GM18520 (cell line): ENCODE measurements at regions not wholly inside any gene's neighbourhood (a gene's known extent, or its start where the extent isn't known, plus 50 kb on each side); places are given as distances from the start of the nearest gene placed in this dataset.

Source experiments
- ATAC-seq: cut with Tn5 transposase; IDR thresholded peaks from one replicate; pipeline ENCODE4 v1.9.1; 2021; ENCODE audit not compliant: unreplicated experiment

- no peak for ATAC-seq
These were observed 285.6 kb upstream of the TPM1 start for GRCh38 chr15:62756995-62757360.

- no peak for ATAC-seq
These were observed 285.0 kb upstream of the TPM1 start for GRCh38 chr15:62757535-62757934.

GRCh38 chr15:62758126-62758951 is 284.2 kb upstream of the TPM1 start:
- ATAC-seq = no peak

GRCh38 chr15:62758952-62759349 is 283.6 kb upstream of the TPM1 start:
- no peak for ATAC-seq

- ATAC-seq = no peak
These were observed 282.0 kb upstream of the TPM1 start for GRCh38 chr15:62760538-62760937.

GRCh38 chr15:62765916-62766315 is 276.6 kb upstream of the TPM1 start:
- no peak for ATAC-seq

- ATAC-seq = no peak
These were observed 275.9 kb upstream of the TPM1 start for GRCh38 chr15:62766599-62766998.

GRCh38 chr15:62769604-62770003 is 272.9 kb upstream of the TPM1 start:
- ATAC-seq = no peak

GRCh38 chr15:62770111-62770660 is 272.4 kb upstream of the TPM1 start:
- no peak for ATAC-seq

GRCh38 chr15:62770752-62771151 is 271.8 kb upstream of the TPM1 start:
- no peak for ATAC-seq

GRCh38 chr15:62771234-62771633 is 271.3 kb upstream of the TPM1 start:
- ATAC-seq = no peak

- ATAC-seq = no peak
These were observed 269.0 kb upstream of the TPM1 start for GRCh38 chr15:62773369-62774165.

GRCh38 chr15:62775932-62776331 is 266.6 kb upstream of the TPM1 start:
- ATAC-seq = no peak

GRCh38 chr15:62777671-62778070 is 264.9 kb upstream of the TPM1 start:
- ATAC-seq = no peak

- no peak for ATAC-seq
These were observed 263.3 kb upstream of the TPM1 start for GRCh38 chr15:62779036-62779770.

GRCh38 chr15:62779899-62780298 is 262.6 kb upstream of the TPM1 start:
- ATAC-seq = no peak

GRCh38 chr15:62781081-62781497 is 261.5 kb upstream of the TPM1 start:
- ATAC-seq = no peak

- no peak for ATAC-seq
These were observed 260.3 kb upstream of the TPM1 start for GRCh38 chr15:62782071-62782841.

- no peak for ATAC-seq
These were observed 259.7 kb upstream of the TPM1 start for GRCh38 chr15:62782896-62783295.

GRCh38 chr15:62783303-62783957 is 259.1 kb upstream of the TPM1 start:
- no peak for ATAC-seq
